ENCODE measurements at regions not wholly inside any gene's neighbourhood (a gene's known extent, or its start where the extent isn't known, plus 50 kb on each side); places are given as distances from the start of the nearest gene placed in this dataset.

- H3K9me3 ChIP-seq (ENCODE audit: control insufficient read depth in 2 of 2, low read length in 2 of 2), result no peaks in the 10 kb centered on the region
- no peaks in the 10 kb centered on the region for H3K4me1 ChIP-seq (ENCODE audit: control insufficient read depth in 2 of 2, insufficient read depth in 2 of 2, low read length in 2 of 2)
- H3K4me3 ChIP-seq (ENCODE audit: low read length in 2 of 2), result no peak overlapping the region
- no peak overlapping the region for H3K9ac ChIP-seq (ENCODE audit: low read depth in 1 of 2, low read length in 2 of 2)
- H3K27me3 ChIP-seq (ENCODE audit: control insufficient read depth in 2 of 2, insufficient read depth in 2 of 2, low read length in 2 of 2), result no peaks in the 10 kb centered on the region
- no peaks in the 10 kb centered on the region for H3K36me3 ChIP-seq (ENCODE audit: control insufficient read depth in 2 of 2, insufficient read depth in 2 of 2, low read length in 2 of 2)
- no peak overlapping the region for H3K27ac ChIP-seq (ENCODE audit: low read depth in 2 of 2, low read length in 2 of 2)
These were observed 104.9 kb upstream of the ZNF536 start for GRCh38 chr19:30267332-30267731.

GRCh38 chr19:30268601-30269000 lies 103.6 kb upstream of the ZNF536 start:
- no peak overlapping the region for H3K27ac ChIP-seq (ENCODE audit: low read depth in 2 of 2, low read length in 2 of 2)
- no peaks in the 10 kb centered on the region for H3K27me3 ChIP-seq (ENCODE audit: control insufficient read depth in 2 of 2, insufficient read depth in 2 of 2, low read length in 2 of 2)
- no peaks in the 10 kb centered on the region for H3K4me1 ChIP-seq (ENCODE audit: control insufficient read depth in 2 of 2, insufficient read depth in 2 of 2, low read length in 2 of 2)
- no peak overlapping the region for H3K4me3 ChIP-seq (ENCODE audit: low read length in 2 of 2)
- H3K9me3 ChIP-seq (ENCODE audit: control insufficient read depth in 2 of 2, low read length in 2 of 2), result no peaks in the 10 kb centered on the region
- no peak overlapping the region for H3K9ac ChIP-seq (ENCODE audit: low read depth in 1 of 2, low read length in 2 of 2)
- no peaks in the 10 kb centered on the region for H3K36me3 ChIP-seq (ENCODE audit: control insufficient read depth in 2 of 2, insufficient read depth in 2 of 2, low read length in 2 of 2)

- H3K4me3 ChIP-seq (ENCODE audit: low read length in 2 of 2), result no peak overlapping the region
- H3K36me3 ChIP-seq (ENCODE audit: control insufficient read depth in 2 of 2, insufficient read depth in 2 of 2, low read length in 2 of 2), result no peaks in the 10 kb centered on the region
These were observed 102.5 kb upstream of the ZNF536 start for GRCh38 chr19:30269638-30270037.

GRCh38 chr19:30271816-30272215 lies 100.4 kb upstream of the ZNF536 start:
- no peaks in the 10 kb centered on the region for H3K9me3 ChIP-seq (ENCODE audit: control insufficient read depth in 2 of 2, low read length in 2 of 2)
- no peaks in the 10 kb centered on the region for H3K36me3 ChIP-seq (ENCODE audit: control insufficient read depth in 2 of 2, insufficient read depth in 2 of 2, low read length in 2 of 2)
- H3K4me3 ChIP-seq (ENCODE audit: low read length in 2 of 2), result no peak overlapping the region
- no peak overlapping the region for H3K27ac ChIP-seq (ENCODE audit: low read depth in 2 of 2, low read length in 2 of 2)
- no peak overlapping the region for H3K9ac ChIP-seq (ENCODE audit: low read depth in 1 of 2, low read length in 2 of 2)
- no peaks in the 10 kb centered on the region for H3K4me1 ChIP-seq (ENCODE audit: control insufficient read depth in 2 of 2, insufficient read depth in 2 of 2, low read length in 2 of 2)
- H3K27me3 ChIP-seq (ENCODE audit: control insufficient read depth in 2 of 2, insufficient read depth in 2 of 2, low read length in 2 of 2), result no peaks in the 10 kb centered on the region

More at GRCh38 chr19:30269638-30270037, 102.5 kb upstream of the ZNF536 start:
- Histone ChIP-seq H3K9me3 (ENCODE audit: control insufficient read depth in 2 of 2, low read length in 2 of 2) (no peaks in the 10 kb centered on the region), H3K27me3 (ENCODE audit: control insufficient read depth in 2 of 2, insufficient read depth in 2 of 2, low read length in 2 of 2) (no peaks in the 10 kb centered on the region), H3K27ac (ENCODE audit: low read depth in 2 of 2, low read length in 2 of 2) (no peak overlapping the region), H3K4me1 (ENCODE audit: control insufficient read depth in 2 of 2, insufficient read depth in 2 of 2, low read length in 2 of 2) (no peaks in the 10 kb centered on the region), H3K9ac (ENCODE audit: low read depth in 1 of 2, low read length in 2 of 2) (no peak overlapping the region)

- H3K27me3 ChIP-seq (ENCODE audit: control insufficient read depth in 2 of 2, insufficient read depth in 2 of 2, low read length in 2 of 2), result no peaks in the 10 kb centered on the region
- H3K9me3 ChIP-seq (ENCODE audit: control insufficient read depth in 2 of 2, low read length in 2 of 2), result no peaks in the 10 kb centered on the region
- H3K4me3 ChIP-seq (ENCODE audit: low read length in 2 of 2), result no peak overlapping the region
- no peak overlapping the region for H3K27ac ChIP-seq (ENCODE audit: low read depth in 2 of 2, low read length in 2 of 2)
- H3K36me3 ChIP-seq (ENCODE audit: control insufficient read depth in 2 of 2, insufficient read depth in 2 of 2, low read length in 2 of 2), result no peaks in the 10 kb centered on the region
- no peaks in the 10 kb centered on the region for H3K4me1 ChIP-seq (ENCODE audit: control insufficient read depth in 2 of 2, insufficient read depth in 2 of 2, low read length in 2 of 2)
- H3K9ac ChIP-seq (ENCODE audit: low read depth in 1 of 2, low read length in 2 of 2), result no peak overlapping the region
These were observed 99.6 kb upstream of the ZNF536 start for GRCh38 chr19:30272554-30272953.

GRCh38 chr19:30273184-30273583 lies 99.0 kb upstream of the ZNF536 start:
- no peak overlapping the region for H3K9ac ChIP-seq (ENCODE audit: low read depth in 1 of 2, low read length in 2 of 2)
- H3K27me3 ChIP-seq (ENCODE audit: control insufficient read depth in 2 of 2, insufficient read depth in 2 of 2, low read length in 2 of 2), result no peaks in the 10 kb centered on the region
- H3K9me3 ChIP-seq (ENCODE audit: control insufficient read depth in 2 of 2, low read length in 2 of 2), result no peaks in the 10 kb centered on the region
- no peaks in the 10 kb centered on the region for H3K4me1 ChIP-seq (ENCODE audit: control insufficient read depth in 2 of 2, insufficient read depth in 2 of 2, low read length in 2 of 2)
- no peak overlapping the region for H3K27ac ChIP-seq (ENCODE audit: low read depth in 2 of 2, low read length in 2 of 2)
- H3K36me3 ChIP-seq (ENCODE audit: control insufficient read depth in 2 of 2, insufficient read depth in 2 of 2, low read length in 2 of 2), result no peaks in the 10 kb centered on the region
- H3K4me3 ChIP-seq (ENCODE audit: low read length in 2 of 2), result no peak overlapping the region

GRCh38 chr19:30274987-30275386 lies 97.2 kb upstream of the ZNF536 start:
- Histone ChIP-seq H3K27ac (ENCODE audit: low read depth in 2 of 2, low read length in 2 of 2) (no peak overlapping the region), H3K36me3 (ENCODE audit: control insufficient read depth in 2 of 2, insufficient read depth in 2 of 2, low read length in 2 of 2) (no peaks in the 10 kb centered on the region), H3K27me3 (ENCODE audit: control insufficient read depth in 2 of 2, insufficient read depth in 2 of 2, low read length in 2 of 2) (no peaks in the 10 kb centered on the region), H3K4me1 (ENCODE audit: control insufficient read depth in 2 of 2, insufficient read depth in 2 of 2, low read length in 2 of 2) (no peaks in the 10 kb centered on the region), H3K9ac (ENCODE audit: low read depth in 1 of 2, low read length in 2 of 2) (no peak overlapping the region), H3K9me3 (ENCODE audit: control insufficient read depth in 2 of 2, low read length in 2 of 2) (no peaks in the 10 kb centered on the region), H3K4me3 (ENCODE audit: low read length in 2 of 2) (no peak overlapping the region)

- no peak overlapping the region for H3K4me3 ChIP-seq (ENCODE audit: low read length in 2 of 2)
- no peak overlapping the region for H3K9ac ChIP-seq (ENCODE audit: low read depth in 1 of 2, low read length in 2 of 2)
- no peaks in the 10 kb centered on the region for H3K4me1 ChIP-seq (ENCODE audit: control insufficient read depth in 2 of 2, insufficient read depth in 2 of 2, low read length in 2 of 2)
- H3K9me3 ChIP-seq (ENCODE audit: control insufficient read depth in 2 of 2, low read length in 2 of 2), result no peaks in the 10 kb centered on the region
- no peak overlapping the region for H3K27ac ChIP-seq (ENCODE audit: low read depth in 2 of 2, low read length in 2 of 2)
- no peaks in the 10 kb centered on the region for H3K27me3 ChIP-seq (ENCODE audit: control insufficient read depth in 2 of 2, insufficient read depth in 2 of 2, low read length in 2 of 2)
- no peaks in the 10 kb centered on the region for H3K36me3 ChIP-seq (ENCODE audit: control insufficient read depth in 2 of 2, insufficient read depth in 2 of 2, low read length in 2 of 2)
These were observed 95.9 kb upstream of the ZNF536 start for GRCh38 chr19:30276011-30276882.

GRCh38 chr19:30276883-30277280 lies 95.3 kb upstream of the ZNF536 start:
- Histone ChIP-seq H3K4me1 (ENCODE audit: control insufficient read depth in 2 of 2, insufficient read depth in 2 of 2, low read length in 2 of 2) (no peaks in the 10 kb centered on the region), H3K9me3 (ENCODE audit: control insufficient read depth in 2 of 2, low read length in 2 of 2) (no peaks in the 10 kb centered on the region), H3K36me3 (ENCODE audit: control insufficient read depth in 2 of 2, insufficient read depth in 2 of 2, low read length in 2 of 2) (no peaks in the 10 kb centered on the region), H3K27me3 (ENCODE audit: control insufficient read depth in 2 of 2, insufficient read depth in 2 of 2, low read length in 2 of 2) (no peaks in the 10 kb centered on the region), H3K4me3 (ENCODE audit: low read length in 2 of 2) (no peak overlapping the region), H3K9ac (ENCODE audit: low read depth in 1 of 2, low read length in 2 of 2) (no peak overlapping the region), H3K27ac (ENCODE audit: low read depth in 2 of 2, low read length in 2 of 2) (no peak overlapping the region)

GRCh38 chr19:30277941-30278881 lies 94.0 kb upstream of the ZNF536 start:
- no peak overlapping the region for H3K9ac ChIP-seq (ENCODE audit: low read depth in 1 of 2, low read length in 2 of 2)
- H3K4me3 ChIP-seq (ENCODE audit: low read length in 2 of 2), result no peak overlapping the region
- H3K4me1 ChIP-seq (ENCODE audit: control insufficient read depth in 2 of 2, insufficient read depth in 2 of 2, low read length in 2 of 2), result no peaks in the 10 kb centered on the region
- H3K27ac ChIP-seq (ENCODE audit: low read depth in 2 of 2, low read length in 2 of 2), result no peak overlapping the region
- no peaks in the 10 kb centered on the region for H3K9me3 ChIP-seq (ENCODE audit: control insufficient read depth in 2 of 2, low read length in 2 of 2)
- no peaks in the 10 kb centered on the region for H3K27me3 ChIP-seq (ENCODE audit: control insufficient read depth in 2 of 2, insufficient read depth in 2 of 2, low read length in 2 of 2)
- no peaks in the 10 kb centered on the region for H3K36me3 ChIP-seq (ENCODE audit: control insufficient read depth in 2 of 2, insufficient read depth in 2 of 2, low read length in 2 of 2)
